MCF 10A (cell line): ENCODE measurements at regions not wholly inside any gene's neighbourhood (a gene's known extent, or its start where the extent isn't known, plus 50 kb on each side); places are given as distances from the start of the nearest gene placed in this dataset.

ENCODE experiments used
- BruUV-seq: library from RNA; stranded (reverse); fragments of 400-500 nt; replicated peaks from 2 replicates; lab custom pipeline; 2021; lab: Mats Ljungman, UMichigan
- CTCF ChIA-PET: fragments of 300-600 bp; sonication (Branson Sonifier 250); formaldehyde crosslinking; extraction: SDS; loops from one replicate; lab custom pipeline; 2021; ENCODE audit warnings: antibody characterized with exemption, inconsistent platforms; lab: Yijun Ruan, JAX
- POLR2A ChIA-PET: fragments of 300-600, 350-650 bp; sonication (Branson Sonifier 250); formaldehyde crosslinking; extraction: SDS; loops from one replicate; lab custom pipeline; 2020; ENCODE audit warnings: antibody characterized with exemption, inconsistent platforms; lab: Yijun Ruan, JAX
- DNase-seq: peaks from one replicate; pipeline ENCODE4 v3.0.0-alpha.2; 2018; ENCODE audit not compliant: unreplicated experiment
- H3K27ac Mint-ChIP-seq: one replicate; pipeline ENCODE4 v1.8.0; 2022; ENCODE audit warnings: mild to moderate bottlenecking, low read depth, mixed read lengths; ENCODE audit not compliant: unreplicated experiment
- H3K27me3 Mint-ChIP-seq: one replicate; pipeline ENCODE4 v1.8.0; 2022; ENCODE audit warnings: mixed read lengths; ENCODE audit not compliant: insufficient read depth, unreplicated experiment
- H3K36me3 Mint-ChIP-seq: one replicate; pipeline ENCODE4 v1.8.0; 2022; ENCODE audit warnings: mild to moderate bottlenecking, moderate library complexity, mixed read lengths; ENCODE audit not compliant: insufficient read depth, unreplicated experiment
- H3K4me1 Mint-ChIP-seq: one replicate; pipeline ENCODE4 v1.8.0; 2022; ENCODE audit warnings: mixed read lengths; ENCODE audit not compliant: insufficient read depth, unreplicated experiment
- H3K4me3 Mint-ChIP-seq: one replicate; pipeline ENCODE4 v1.8.0; 2022; ENCODE audit warnings: mild to moderate bottlenecking, moderate library complexity, mixed read lengths; ENCODE audit not compliant: unreplicated experiment
- H3K9me3 Mint-ChIP-seq: one replicate; pipeline ENCODE4 v1.8.0; 2022; ENCODE audit warnings: mixed read lengths; ENCODE audit not compliant: unreplicated experiment
- CTCF ChIP-seq: fragments of 200-600 bp; IDR thresholded peaks from one replicate; pipeline ENCODE4 v1.8.0; 2022; ENCODE audit warnings: antibody characterized with exemption, mild to moderate bottlenecking; ENCODE audit not compliant: unreplicated experiment
- intact Hi-C: fragments of 100-400 bp; cut with micrococcal nuclease; formaldehyde crosslinking; loops from 2 replicates; pipeline ENCODE4 v1.14.1; 2022

- no peaks in the 10 kb centered on the region for H3K4me1 Mint-ChIP-seq
- H3K36me3 Mint-ChIP-seq: no peaks in the 10 kb centered on the region
- ChIA-PET POLR2A (no interaction called here), CTCF (interaction anchor here (0.6 kb wide), 1 partner anchor 1722 kb away, joined by 3 read pairs; no protein-coding TSS in a partner anchor)
- intact Hi-C loops: no loop called here
- no TSS peak for BruUV-seq
- no peak overlapping the region for H3K27ac Mint-ChIP-seq
- no peaks in the 10 kb centered on the region for H3K27me3 Mint-ChIP-seq
- no peak for TF ChIP-seq CTCF
- H3K4me3 Mint-ChIP-seq: no peak overlapping the region
- H3K9me3 Mint-ChIP-seq: no peaks in the 10 kb centered on the region
- DNase-seq: peak; percentile 15
These were observed 167.7 kb downstream of the EMX2 start for GRCh38 chr10:117710181-117710798.

- DNase-seq: peak; percentile 37
- H3K27ac Mint-ChIP-seq: peak overlapping the region; percentile 92
- ChIA-PET POLR2A (interaction anchor here (0.5 to 1.2 kb wide), 8 partner anchors 8 to 1964 kb away, joined by 3 to 6 read pairs (median 4); no protein-coding TSS in a partner anchor), CTCF (interaction anchor here (0.6 to 1.1 kb wide), 8 partner anchors 10 to 806 kb away, joined by 3 to 4 read pairs (median 3); no protein-coding TSS in a partner anchor)
- TF ChIP-seq CTCF: no peak
- peaks cover 17% of the 10 kb centered on the region for H3K4me1 Mint-ChIP-seq
- no TSS peak for BruUV-seq
- H3K9me3 Mint-ChIP-seq: no peaks in the 10 kb centered on the region
- intact Hi-C loops: no loop called here
- H3K36me3 Mint-ChIP-seq: no peaks in the 10 kb centered on the region
- no peaks in the 10 kb centered on the region for H3K27me3 Mint-ChIP-seq
- no peak overlapping the region for H3K4me3 Mint-ChIP-seq
These were observed 174.3 kb downstream of the EMX2 start for GRCh38 chr10:117716889-117717288.

- H3K27me3 Mint-ChIP-seq: no peaks in the 10 kb centered on the region
- CTCF ChIA-PET: interaction anchor here (0.7 to 1.1 kb wide), 3 partner anchors 59 to 306 kb away, joined by 3 to 5 read pairs (median 5); no protein-coding TSS in a partner anchor
- DNase-seq: peak; percentile 8
- H3K4me3 Mint-ChIP-seq: no peak overlapping the region
- no peak overlapping the region for H3K27ac Mint-ChIP-seq
- H3K9me3 Mint-ChIP-seq: no peaks in the 10 kb centered on the region
- H3K4me1 Mint-ChIP-seq: peaks cover 17% of the 10 kb centered on the region
- no TSS peak for BruUV-seq
- intact Hi-C loops: no loop called here
- no peak for TF ChIP-seq CTCF
- POLR2A ChIA-PET: interaction anchor here (0.7 to 1.4 kb wide), 4 partner anchors 12 to 828 kb away, joined by 3 to 6 read pairs (median 6); no protein-coding TSS in a partner anchor
- no peaks in the 10 kb centered on the region for H3K36me3 Mint-ChIP-seq
These were observed 176.7 kb downstream of the EMX2 start for GRCh38 chr10:117718986-117719920.
